SK-N-SH (cell line): ENCODE measurements at regions not wholly inside any gene's neighbourhood (a gene's known extent, or its start where the extent isn't known, plus 50 kb on each side); places are given as distances from the start of the nearest gene placed in this dataset.

Experiments used
- CTCF ChIA-PET: fragments of 300-600, 350-600 bp; formaldehyde crosslinking; extraction: SDS; loops from one replicate; lab custom pipeline; 2021; lab: Yijun Ruan, JAX
- POLR2A ChIA-PET: fragments of 350-600 bp; sonication (Branson Sonifier 250); formaldehyde crosslinking; extraction: SDS; loops from one replicate; lab custom pipeline; 2020; ENCODE audit warnings: antibody characterized with exemption, inconsistent platforms; lab: Yijun Ruan, JAX
- DNase-seq: peaks from one replicate; pipeline ENCODE4 v3.0.0; 2012
- H2AFZ ChIP-seq: fragments of 200-600 bp; sonication (generic); 2 replicates; pipeline ENCODE4 v1.8.1; 2016; ENCODE audit warnings: antibody characterized with exemption, mild to moderate bottlenecking, low read depth
- H3F3A ChIP-seq: fragments of 200-600 bp; sonication (generic); replicated peaks from 2 replicates; pipeline ENCODE3; 2016; ENCODE audit warnings: antibody characterized with exemption, mild to moderate bottlenecking; ENCODE audit not compliant: insufficient read depth
- H3K27ac ChIP-seq, 2 experiments: fragments of 200-500 bp in 1 of 2; fragments of 200-600 bp in 1 of 2; sonication (Bioruptor generic) in 1 of 2; sonication (generic), shearing (Covaris generic) in 1 of 2; 2 replicates each; pipeline versions ENCODE4 v1.5.1 to v1.6.1; 2014 to 2016; ENCODE audit warnings: low read depth in 2 of 2, inconsistent platforms in 1 of 2, low read length in 1 of 2, mild to moderate bottlenecking in 1 of 2, mixed read lengths in 1 of 2
- H3K27me3 ChIP-seq: fragments of 200-600 bp; sonication (generic), shearing (Covaris generic); 2 replicates; pipeline ENCODE4 v1.6.1; 2016; ENCODE audit warnings: mixed run types; ENCODE audit not compliant: insufficient read depth
- H3K36me3 ChIP-seq, 2 experiments: fragments of 200-500 bp in 1 of 2; fragments of 200-600 bp in 1 of 2; sonication (Bioruptor generic) in 1 of 2; sonication (generic) in 1 of 2; replicated peaks in 1 of 2; 2 replicates each; pipeline versions ENCODE3 to v1.5.1; 2014 to 2016; ENCODE audit warnings: low read length in 1 of 2, mild to moderate bottlenecking in 1 of 2; ENCODE audit not compliant: insufficient read depth in 2 of 2, control insufficient read depth in 1 of 2
- H3K4me1 ChIP-seq, 2 experiments: fragments of 200-500 bp in 1 of 2; fragments of 200-600 bp in 1 of 2; sonication (Bioruptor generic) in 1 of 2; sonication (generic), shearing (Covaris generic) in 1 of 2; 2 replicates each; pipeline versions ENCODE4 v1.5.1 to v1.6.1; 2014 to 2016; ENCODE audit warnings: low read depth in 1 of 2, low read length in 1 of 2, mixed run types in 1 of 2; ENCODE audit not compliant: insufficient read depth in 2 of 2, control insufficient read depth in 1 of 2
- H3K4me2 ChIP-seq: fragments of 200-600 bp; sonication (generic), shearing (Covaris generic); 2 replicates; pipeline ENCODE4 v1.6.1; 2017; ENCODE audit warnings: mixed run types
- H3K4me3 ChIP-seq, 2 experiments: fragments of 200-500 bp in 1 of 2; fragments of 200-600 bp in 1 of 2; sonication (Bioruptor generic) in 1 of 2; sonication (generic), shearing (Covaris generic) in 1 of 2; 2 replicates each; pipeline versions ENCODE4 v1.5.1 to v1.8.1; 2014 to 2016; ENCODE audit warnings: low read depth in 2 of 2, inconsistent platforms in 1 of 2, low read length in 1 of 2, mild to moderate bottlenecking in 1 of 2, mixed read lengths in 1 of 2, moderate library complexity in 1 of 2
- H3K79me2 ChIP-seq: fragments of 200-600 bp; sonication (generic); 2 replicates; pipeline ENCODE4 v1.8.1; 2017; ENCODE audit warnings: mild to moderate bottlenecking; ENCODE audit not compliant: insufficient read depth
- H3K9ac ChIP-seq: fragments of 200-600 bp; sonication (generic); 2 replicates; pipeline ENCODE4 v1.6.1; 2017; ENCODE audit warnings: mixed run types
- H3K9me2 ChIP-seq: fragments of 200-600 bp; sonication (generic); 2 replicates; pipeline ENCODE4 v1.6.1; 2017; ENCODE audit warnings: mixed run types
- H3K9me3 ChIP-seq: fragments of 200-600 bp; sonication (generic); 2 replicates; pipeline ENCODE4 v1.6.1; 2017; ENCODE audit warnings: mixed run types, mild to moderate bottlenecking, moderate library complexity
- H4K20me1 ChIP-seq: fragments of 200-600 bp; sonication (generic); 2 replicates; pipeline ENCODE4 v1.6.1; 2017; ENCODE audit warnings: mild to moderate bottlenecking, mixed run types; ENCODE audit not compliant: insufficient read depth
- EP300 ChIP-seq, 2 experiments: IDR thresholded peaks; 2 replicates each; pipeline versions ENCODE4 v1.4.0 to v1.6.1; 2012; ENCODE audit warnings: borderline replicate concordance in 1 of 2, low read depth in 1 of 2, low read length in 1 of 2
- EZH2phosphoT487 ChIP-seq: fragments of 200-600 bp; sonication (generic); IDR thresholded peaks from 2 replicates; pipeline ENCODE4 v1.6.1; 2017; ENCODE audit warnings: low read depth, mixed run types, mild to moderate bottlenecking, antibody characterized with exemption, moderate library complexity, borderline replicate concordance
- FOSL2 ChIP-seq: IDR thresholded peaks from 2 replicates; pipeline ENCODE4 v1.4.0; 2012; ENCODE audit warnings: low read depth, mild to moderate bottlenecking, moderate library complexity, borderline replicate concordance
- FOXJ3 ChIP-seq: sonication (generic); formaldehyde crosslinking; IDR thresholded peaks from 2 replicates; pipeline ENCODE4 v1.5.1; 2020; ENCODE audit warnings: mild to moderate bottlenecking, missing genetic modification reagents
- FOXM1 ChIP-seq: IDR thresholded peaks from 2 replicates; pipeline ENCODE4 v1.4.0; 2012; ENCODE audit warnings: low read depth, mild to moderate bottlenecking
- GATA2 ChIP-seq: sonication (generic); formaldehyde crosslinking; IDR thresholded peaks from 2 replicates; pipeline ENCODE4 v1.5.0; 2020; ENCODE audit warnings: mild to moderate bottlenecking, missing genetic modification reagents
- MEF2A ChIP-seq: IDR thresholded peaks from 2 replicates; pipeline ENCODE4 v1.4.0; 2012; ENCODE audit warnings: low read depth, borderline replicate concordance
- RAD21 ChIP-seq: IDR thresholded peaks from 2 replicates; pipeline ENCODE4 v1.6.1; 2012; ENCODE audit warnings: mild to moderate bottlenecking, low read length
- RCOR1 ChIP-seq: fragments of 150-350 bp; IDR thresholded peaks from 2 replicates; pipeline ENCODE4 v1.6.1; 2017; ENCODE audit warnings: antibody characterized with exemption, low read length
- RXRA ChIP-seq: IDR thresholded peaks from 2 replicates; pipeline ENCODE4 v1.4.0; 2012; ENCODE audit warnings: low read depth, mild to moderate bottlenecking, borderline replicate concordance
- TAF1 ChIP-seq: IDR thresholded peaks from 2 replicates; pipeline ENCODE4 v1.6.1; 2012; ENCODE audit warnings: low read depth, mild to moderate bottlenecking, low read length, moderate library complexity, borderline replicate concordance
- TEAD4 ChIP-seq: IDR thresholded peaks from 2 replicates; pipeline ENCODE4 v1.4.0; 2012; ENCODE audit warnings: mild to moderate bottlenecking, borderline replicate concordance; ENCODE audit not compliant: insufficient read depth
- WGBS: methylation state at CpG from one replicate; pipeline ENCODE4 v1.1.6; 2017; ENCODE audit warnings: low lambda C conversion rate; 5-methylcytosine and 5-hydroxymethylcytosine counted together
- TF ChIP-seq, protein P1 (sequence below): fragments of 150-350 bp; IDR thresholded peaks from 2 replicates; pipeline ENCODE4 v1.6.1; 2017; ENCODE audit warnings: antibody characterized with exemption, low read length, low read depth, borderline replicate concordance
- TF ChIP-seq, protein P2 (sequence below): fragments of 200-600 bp; sonication (generic); IDR thresholded peaks from 2 replicates; pipeline ENCODE4 v1.6.1; 2017; ENCODE audit warnings: antibody characterized with exemption, mild to moderate bottlenecking, moderate library complexity
- TF ChIP-seq, protein P3 (sequence below): IDR thresholded peaks from 2 replicates; pipeline ENCODE4; 2012

DNA sequence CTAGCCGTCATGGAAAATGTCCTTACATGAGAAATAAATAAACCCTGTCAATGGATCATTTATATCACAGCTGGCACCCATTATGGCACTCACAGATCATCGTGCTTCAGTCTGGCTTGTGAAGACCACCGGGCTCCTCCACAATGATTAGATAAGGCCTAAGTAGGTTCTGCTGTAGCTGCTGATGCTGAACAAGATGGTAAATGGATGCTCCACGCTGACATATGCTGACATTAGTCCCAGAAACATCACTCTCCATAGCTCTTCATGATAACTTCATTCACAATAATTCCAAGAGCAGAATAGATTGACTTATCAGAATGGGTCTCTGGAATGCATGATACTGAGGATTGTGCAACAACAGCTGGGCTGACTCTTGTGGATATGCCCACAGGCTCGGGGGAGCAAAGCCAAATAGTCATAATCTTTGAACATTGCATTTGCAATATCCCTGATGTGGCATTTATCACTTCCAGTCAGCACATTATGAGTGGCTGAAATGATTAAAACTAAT is 63.8 kb upstream of the RXFP2 start (continued):
- TF ChIP-seq, protein P1, sequence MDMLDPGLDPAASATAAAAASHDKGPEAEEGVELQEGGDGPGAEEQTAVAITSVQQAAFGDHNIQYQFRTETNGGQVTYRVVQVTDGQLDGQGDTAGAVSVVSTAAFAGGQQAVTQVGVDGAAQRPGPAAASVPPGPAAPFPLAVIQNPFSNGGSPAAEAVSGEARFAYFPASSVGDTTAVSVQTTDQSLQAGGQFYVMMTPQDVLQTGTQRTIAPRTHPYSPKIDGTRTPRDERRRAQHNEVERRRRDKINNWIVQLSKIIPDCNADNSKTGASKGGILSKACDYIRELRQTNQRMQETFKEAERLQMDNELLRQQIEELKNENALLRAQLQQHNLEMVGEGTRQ = no peak
- TF ChIP-seq EZH2phosphoT487 (no peak), FOXM1 (no peak), FOXJ3 (CRISPR knock-in tag) (peak; percentile 78), TAF1 (no peak), GATA2 (CRISPR knock-in tag) (peak; percentile 87), TEAD4 (peak; percentile 38; the same call in 1 of the 2 replicates), RAD21 (no peak), MEF2A (no peak)
- TF ChIP-seq, protein P2, sequence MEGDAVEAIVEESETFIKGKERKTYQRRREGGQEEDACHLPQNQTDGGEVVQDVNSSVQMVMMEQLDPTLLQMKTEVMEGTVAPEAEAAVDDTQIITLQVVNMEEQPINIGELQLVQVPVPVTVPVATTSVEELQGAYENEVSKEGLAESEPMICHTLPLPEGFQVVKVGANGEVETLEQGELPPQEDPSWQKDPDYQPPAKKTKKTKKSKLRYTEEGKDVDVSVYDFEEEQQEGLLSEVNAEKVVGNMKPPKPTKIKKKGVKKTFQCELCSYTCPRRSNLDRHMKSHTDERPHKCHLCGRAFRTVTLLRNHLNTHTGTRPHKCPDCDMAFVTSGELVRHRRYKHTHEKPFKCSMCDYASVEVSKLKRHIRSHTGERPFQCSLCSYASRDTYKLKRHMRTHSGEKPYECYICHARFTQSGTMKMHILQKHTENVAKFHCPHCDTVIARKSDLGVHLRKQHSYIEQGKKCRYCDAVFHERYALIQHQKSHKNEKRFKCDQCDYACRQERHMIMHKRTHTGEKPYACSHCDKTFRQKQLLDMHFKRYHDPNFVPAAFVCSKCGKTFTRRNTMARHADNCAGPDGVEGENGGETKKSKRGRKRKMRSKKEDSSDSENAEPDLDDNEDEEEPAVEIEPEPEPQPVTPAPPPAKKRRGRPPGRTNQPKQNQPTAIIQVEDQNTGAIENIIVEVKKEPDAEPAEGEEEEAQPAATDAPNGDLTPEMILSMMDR = no peak
- TF ChIP-seq, all 33 proteins: peak for 8

DNA sequence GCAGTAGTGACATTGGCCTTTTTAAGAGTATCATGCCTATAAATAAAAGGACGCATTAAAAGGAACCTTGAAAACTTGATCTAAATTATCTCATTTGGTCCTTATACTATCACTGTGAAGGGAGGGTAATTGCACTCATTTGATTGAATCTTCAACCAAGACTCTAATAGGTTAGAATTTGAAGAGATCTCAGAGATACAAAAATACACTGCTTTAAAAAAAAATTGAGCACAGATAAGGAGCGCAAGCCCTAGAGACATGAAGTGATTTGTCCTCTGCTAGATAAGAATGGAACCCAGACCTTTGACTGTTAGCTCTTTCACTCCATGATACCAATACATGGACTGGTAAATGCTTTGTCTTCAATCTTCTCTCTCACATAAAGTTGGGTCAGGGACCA is 58.2 kb upstream of the RXFP2 start:
- Histone ChIP-seq H2AFZ (no peak overlapping the region), H3K9me3 (no peaks in the 10 kb centered on the region), H3K79me2 (no peaks in the 10 kb centered on the region), H3K4me3 (no peak overlapping the region), H3F3A (no peaks in the 10 kb centered on the region), H3K27me3 (no peaks in the 10 kb centered on the region), H3K9ac (no peak overlapping the region), H3K27ac (no peak overlapping the region), H3K4me1 (peaks cover 0 to 2% of the 10 kb centered on the region in 2 experiments; a peak in 2 of 4 replicates), H3K4me2 (no peak overlapping the region), H4K20me1 (no peaks in the 10 kb centered on the region), H3K36me3 (no peaks in the 10 kb centered on the region), H3K9me2 (0 out of 2 replicates have a peak, but pooled peaks cover 3% of the 10 kb centered on the region)
- WGBS = 64% methylated on average over 2 of the region's 2 CpGs
- ChIA-PET POLR2A (no interaction called here), CTCF (interaction anchor here (1.9 kb wide), 1 partner anchor 61 kb away, joined by 5 read pairs; no protein-coding TSS in a partner anchor)
- DNase-seq = peak; percentile 8
- TF ChIP-seq RXRA = no peak
- no peak for TF ChIP-seq FOSL2
- no peak for TF ChIP-seq FOXM1
- TF ChIP-seq, protein P1 = no peak
- TF ChIP-seq, protein P3, sequence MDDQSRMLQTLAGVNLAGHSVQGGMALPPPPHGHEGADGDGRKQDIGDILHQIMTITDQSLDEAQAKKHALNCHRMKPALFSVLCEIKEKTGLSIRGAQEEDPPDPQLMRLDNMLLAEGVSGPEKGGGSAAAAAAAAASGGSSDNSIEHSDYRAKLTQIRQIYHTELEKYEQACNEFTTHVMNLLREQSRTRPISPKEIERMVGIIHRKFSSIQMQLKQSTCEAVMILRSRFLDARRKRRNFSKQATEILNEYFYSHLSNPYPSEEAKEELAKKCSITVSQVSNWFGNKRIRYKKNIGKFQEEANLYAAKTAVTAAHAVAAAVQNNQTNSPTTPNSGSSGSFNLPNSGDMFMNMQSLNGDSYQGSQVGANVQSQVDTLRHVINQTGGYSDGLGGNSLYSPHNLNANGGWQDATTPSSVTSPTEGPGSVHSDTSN = no peak
- no peak for TF ChIP-seq MEF2A
- TF ChIP-seq GATA2 (CRISPR knock-in tag) = peak; percentile 10; the same call in 1 of the 2 replicates
- TF ChIP-seq EP300 (IDR thresholded peaks at IDR 0.05; ENCODE audit: borderline replicate concordance in 1 of 2, low read depth in 1 of 2, low read length in 1 of 2) = 0 out of 4 replicates have a peak, but pooled peaks of 1 of the 2 experiments have one; percentile 37
- no peak; the same call in 1 of the 2 replicates for TF ChIP-seq RCOR1
